Endothelial cell of umbilical vein (primary cell): ENCODE measurements at regions not wholly inside any gene's neighbourhood (a gene's known extent, or its start where the extent isn't known, plus 50 kb on each side); places are given as distances from the start of the nearest gene placed in this dataset.

Experiments used
- BruUV-seq: library from RNA; stranded (reverse); fragments of 400-500 nt; replicated peaks from 2 replicates; lab custom pipeline; 2021; lab: Mats Ljungman, UMichigan
- CTCF ChIA-PET: fragments of 300-600, 350-600 bp; sonication (Branson Sonifier 250); formaldehyde crosslinking; loops from one replicate; lab custom pipeline; 2021; ENCODE audit warnings: antibody characterized with exemption, inconsistent platforms; lab: Charles Lee
- POLR2A ChIA-PET: fragments of 300-600, 350-600 bp; sonication (Branson Sonifier 250); formaldehyde crosslinking; loops from one replicate; lab custom pipeline; 2021; ENCODE audit warnings: antibody characterized with exemption, inconsistent platforms; lab: Charles Lee
- DNase-seq: peaks from one replicate; pipeline ENCODE4 v3.0.0-alpha.2; 2011; ENCODE audit warnings: low read depth, low spot score
- FAIRE-seq: peaks from 2 replicates; lab custom pipeline; 2011; peaks lifted over from hg19 to GRCh38; lab: Jason Lieb, UNC
- H2AFZ ChIP-seq: 2 replicates; pipeline ENCODE4 v1.6.0; 2012; ENCODE audit warnings: low read depth, low read length, control low read depth, inconsistent platforms
- H3K27ac ChIP-seq: 2 replicates; pipeline ENCODE4 v1.5.1; 2011; ENCODE audit warnings: low read depth, mild to moderate bottlenecking, control low read depth, low read length, moderate library complexity; ENCODE audit not compliant: insufficient read depth
- H3K27me3 ChIP-seq, 2 experiments: 2 replicates each; pipeline versions ENCODE4 v1.6.0 to v1.6.1; 2011; ENCODE audit warnings: low read length in 2 of 2, mixed read lengths in 1 of 2; ENCODE audit not compliant: control insufficient read depth in 2 of 2, insufficient read depth in 2 of 2
- H3K36me3 ChIP-seq, 2 experiments: 2 replicates in 1 of 2; 3 replicates in 1 of 2; pipeline ENCODE4 v1.5.1; 2011; ENCODE audit warnings: low read length in 2 of 2, mild to moderate bottlenecking in 1 of 2, moderate library complexity in 1 of 2; ENCODE audit not compliant: control insufficient read depth in 2 of 2, insufficient read depth in 2 of 2; ENCODE audit errors: extremely low read depth in 1 of 2
- H3K4me1 ChIP-seq: 3 replicates; pipeline ENCODE4 v1.5.1; 2011; ENCODE audit warnings: mild to moderate bottlenecking, low read length; ENCODE audit not compliant: control insufficient read depth, insufficient read depth; ENCODE audit errors: extremely low read depth
- H3K4me2 ChIP-seq: 2 replicates; pipeline ENCODE4 v1.6.1; 2011; ENCODE audit warnings: low read length, control low read depth, mixed read lengths; ENCODE audit not compliant: insufficient read depth
- H3K4me3 ChIP-seq, 3 experiments: fragments of 200-600 bp in 1 of 3; sonication (generic), shearing (Covaris generic) in 1 of 3; replicated peaks in 1 of 3; 2 replicates each; pipeline ENCODE4 v1.5.1; 2011 to 2016; ENCODE audit warnings: control low read depth in 3 of 3, low read length in 3 of 3, mild to moderate bottlenecking in 2 of 3, inconsistent platforms in 1 of 3, low read depth in 1 of 3, moderate library complexity in 1 of 3; ENCODE audit not compliant: insufficient read depth in 1 of 3
- H3K79me2 ChIP-seq: 2 replicates; pipeline ENCODE4 v1.6.0; 2012; ENCODE audit warnings: low read length, inconsistent platforms; ENCODE audit not compliant: control insufficient read depth, insufficient read depth
- H3K9ac ChIP-seq: replicated peaks from 2 replicates; pipeline ENCODE3; 2011; ENCODE audit warnings: low read length, control low read depth; ENCODE audit not compliant: insufficient read depth; ENCODE audit errors: extremely low read depth
- H3K9me1 ChIP-seq: replicated peaks from 3 replicates; pipeline ENCODE4 v1.6.0; 2011; ENCODE audit warnings: mild to moderate bottlenecking, low read length; ENCODE audit not compliant: control insufficient read depth, insufficient read depth; ENCODE audit errors: extremely low read depth
- H3K9me3 ChIP-seq: replicated peaks from 2 replicates; pipeline ENCODE4 v1.5.1; 2012; ENCODE audit warnings: low read length, inconsistent platforms; ENCODE audit not compliant: control insufficient read depth, insufficient read depth
- H4K20me1 ChIP-seq: replicated peaks from 2 replicates; pipeline ENCODE3; 2011; ENCODE audit warnings: mild to moderate bottlenecking, low read length; ENCODE audit not compliant: control insufficient read depth, insufficient read depth; ENCODE audit errors: extremely low read depth
- CTCF ChIP-seq, 2 donors: IDR thresholded peaks; 1 replicate in 1 of 2; 2 replicates in 1 of 2; pipeline ENCODE4 v1.5.1; 2011; ENCODE audit warnings: low read length in 2 of 2, mild to moderate bottlenecking in 2 of 2, moderate library complexity in 2 of 2, control low read depth in 1 of 2, inconsistent platforms in 1 of 2, low read depth in 1 of 2; ENCODE audit not compliant: insufficient read depth in 1 of 2; ENCODE audit errors: extremely low read depth in 1 of 2
- EZH2 ChIP-seq: IDR thresholded peaks from 2 replicates; pipeline ENCODE4 v1.6.1; 2012; ENCODE audit warnings: borderline replicate concordance, low read depth, mild to moderate bottlenecking, moderate library complexity, low read length, inconsistent platforms; ENCODE audit not compliant: severe bottlenecking
- GATA2 ChIP-seq: IDR thresholded peaks from 2 replicates; pipeline ENCODE4 v1.7.0; 2011; ENCODE audit warnings: low read depth, mild to moderate bottlenecking, moderate library complexity, mixed read lengths, low read length; ENCODE audit not compliant: insufficient read length, insufficient read depth
- JUN ChIP-seq: IDR thresholded peaks from 2 replicates; pipeline ENCODE4 v1.6.1; 2011; ENCODE audit warnings: borderline replicate concordance, low read depth; ENCODE audit not compliant: insufficient read length, insufficient read depth
- MAX ChIP-seq: IDR thresholded peaks from 2 replicates; pipeline ENCODE4 v1.6.1; 2011; ENCODE audit not compliant: insufficient read depth, insufficient read length
- MYC ChIP-seq: IDR thresholded peaks from one replicate; pipeline ENCODE4 v1.6.1; 2011; ENCODE audit warnings: mild to moderate bottlenecking, low read depth, low read length
- POLR2AphosphoS5 ChIP-seq: IDR thresholded peaks from 2 replicates; pipeline ENCODE4 v1.6.1; 2012; ENCODE audit warnings: low read depth, mild to moderate bottlenecking, control low read depth, low read length, moderate library complexity; ENCODE audit not compliant: insufficient read depth
- dilution Hi-C: fragments of 300-500 bp; cut with MboI; formaldehyde crosslinking; loops from one replicate; pipeline ENCODE4 v1.15.0; 2019; ENCODE audit warnings: low sequenced_read_pairs; ENCODE audit not compliant: extremely low pct_ligation_motif_present
- intact Hi-C: fragments of 100-400 bp; cut with micrococcal nuclease; formaldehyde crosslinking; loops from one replicate; pipeline ENCODE4 v1.10.0; 2022

GRCh38 chr10:14391342-14391741, 60.6 kb upstream of the FRMD4A start:
- no peaks in the 10 kb centered on the region for H3K9me1 ChIP-seq
- H3K36me3 ChIP-seq, result no peaks in the 10 kb centered on the region
- H3K4me3 ChIP-seq, result no peak overlapping the region
- H2AFZ ChIP-seq, result no peak overlapping the region
- no peaks in the 10 kb centered on the region for H4K20me1 ChIP-seq
- dilution Hi-C loops, result no loop called here
- peaks cover 5 to 10% of the 10 kb centered on the region in 2 experiments for H3K27me3 ChIP-seq
- no peaks in the 10 kb centered on the region for H3K79me2 ChIP-seq
- H3K27ac ChIP-seq, result no peak overlapping the region
- FAIRE-seq (no peak), DNase-seq (no peak)
- H3K9me3 ChIP-seq, result no peaks in the 10 kb centered on the region
- no peaks in the 10 kb centered on the region for H3K4me1 ChIP-seq
- BruUV-seq, result no TSS peak
- no peak overlapping the region for H3K9ac ChIP-seq
- H3K4me2 ChIP-seq, result no peak overlapping the region
- POLR2A ChIA-PET, result no interaction called here
- intact Hi-C loops, result loop anchor here (5.0 kb wide), 1 partner anchor 91 kb away; no protein-coding TSS in a partner anchor
- CTCF ChIA-PET, result interaction anchor here (0.8 kb wide), 1 partner anchor 37 kb away, joined by 3 read pairs; no protein-coding TSS in a partner anchor
- TF ChIP-seq EZH2, result no peak
- no peak for TF ChIP-seq GATA2
- TF ChIP-seq MYC, result no peak
- no peak for TF ChIP-seq JUN
- TF ChIP-seq CTCF (IDR thresholded peaks at IDR 0.05; ENCODE audit: extremely low read depth in 1 of 2, insufficient read depth in 1 of 2, low read depth in 1 of 2, low read length in 2 of 2), result no peak
- no peak for TF ChIP-seq MAX
- no peak for TF ChIP-seq POLR2AphosphoS5
